SK-N-SH (cell line): ENCODE measurements at regions not wholly inside any gene's neighbourhood (a gene's known extent, or its start where the extent isn't known, plus 50 kb on each side); places are given as distances from the start of the nearest gene placed in this dataset.

Experiments
- CTCF ChIA-PET: fragments of 300-600, 350-600 bp; formaldehyde crosslinking; extraction: SDS; loops from one replicate; lab custom pipeline; 2021; lab: Yijun Ruan, JAX
- POLR2A ChIA-PET: fragments of 350-600 bp; sonication (Branson Sonifier 250); formaldehyde crosslinking; extraction: SDS; loops from one replicate; lab custom pipeline; 2020; ENCODE audit warnings: antibody characterized with exemption, inconsistent platforms; lab: Yijun Ruan, JAX
- DNase-seq: peaks from one replicate; pipeline ENCODE4 v3.0.0; 2012
- H2AFZ ChIP-seq: fragments of 200-600 bp; sonication (generic); 2 replicates; pipeline ENCODE4 v1.8.1; 2016; ENCODE audit warnings: antibody characterized with exemption, mild to moderate bottlenecking, low read depth
- H3F3A ChIP-seq: fragments of 200-600 bp; sonication (generic); replicated peaks from 2 replicates; pipeline ENCODE3; 2016; ENCODE audit warnings: antibody characterized with exemption, mild to moderate bottlenecking; ENCODE audit not compliant: insufficient read depth
- H3K27ac ChIP-seq, 2 experiments: fragments of 200-500 bp in 1 of 2; fragments of 200-600 bp in 1 of 2; sonication (Bioruptor generic) in 1 of 2; sonication (generic), shearing (Covaris generic) in 1 of 2; 2 replicates each; pipeline versions ENCODE4 v1.5.1 to v1.6.1; 2014 to 2016; ENCODE audit warnings: low read depth in 2 of 2, inconsistent platforms in 1 of 2, low read length in 1 of 2, mild to moderate bottlenecking in 1 of 2, mixed read lengths in 1 of 2
- H3K27me3 ChIP-seq: fragments of 200-600 bp; sonication (generic), shearing (Covaris generic); 2 replicates; pipeline ENCODE4 v1.6.1; 2016; ENCODE audit warnings: mixed run types; ENCODE audit not compliant: insufficient read depth
- H3K36me3 ChIP-seq, 2 experiments: fragments of 200-500 bp in 1 of 2; fragments of 200-600 bp in 1 of 2; sonication (Bioruptor generic) in 1 of 2; sonication (generic) in 1 of 2; replicated peaks in 1 of 2; 2 replicates each; pipeline versions ENCODE3 to v1.5.1; 2014 to 2016; ENCODE audit warnings: low read length in 1 of 2, mild to moderate bottlenecking in 1 of 2; ENCODE audit not compliant: insufficient read depth in 2 of 2, control insufficient read depth in 1 of 2
- H3K4me1 ChIP-seq, 2 experiments: fragments of 200-500 bp in 1 of 2; fragments of 200-600 bp in 1 of 2; sonication (Bioruptor generic) in 1 of 2; sonication (generic), shearing (Covaris generic) in 1 of 2; 2 replicates each; pipeline versions ENCODE4 v1.5.1 to v1.6.1; 2014 to 2016; ENCODE audit warnings: low read depth in 1 of 2, low read length in 1 of 2, mixed run types in 1 of 2; ENCODE audit not compliant: insufficient read depth in 2 of 2, control insufficient read depth in 1 of 2
- H3K4me2 ChIP-seq: fragments of 200-600 bp; sonication (generic), shearing (Covaris generic); 2 replicates; pipeline ENCODE4 v1.6.1; 2017; ENCODE audit warnings: mixed run types
- H3K4me3 ChIP-seq, 2 experiments: fragments of 200-500 bp in 1 of 2; fragments of 200-600 bp in 1 of 2; sonication (Bioruptor generic) in 1 of 2; sonication (generic), shearing (Covaris generic) in 1 of 2; 2 replicates each; pipeline versions ENCODE4 v1.5.1 to v1.8.1; 2014 to 2016; ENCODE audit warnings: low read depth in 2 of 2, inconsistent platforms in 1 of 2, low read length in 1 of 2, mild to moderate bottlenecking in 1 of 2, mixed read lengths in 1 of 2, moderate library complexity in 1 of 2
- H3K79me2 ChIP-seq: fragments of 200-600 bp; sonication (generic); 2 replicates; pipeline ENCODE4 v1.8.1; 2017; ENCODE audit warnings: mild to moderate bottlenecking; ENCODE audit not compliant: insufficient read depth
- H3K9ac ChIP-seq: fragments of 200-600 bp; sonication (generic); 2 replicates; pipeline ENCODE4 v1.6.1; 2017; ENCODE audit warnings: mixed run types
- H3K9me2 ChIP-seq: fragments of 200-600 bp; sonication (generic); 2 replicates; pipeline ENCODE4 v1.6.1; 2017; ENCODE audit warnings: mixed run types
- H3K9me3 ChIP-seq: fragments of 200-600 bp; sonication (generic); 2 replicates; pipeline ENCODE4 v1.6.1; 2017; ENCODE audit warnings: mixed run types, mild to moderate bottlenecking, moderate library complexity
- H4K20me1 ChIP-seq: fragments of 200-600 bp; sonication (generic); 2 replicates; pipeline ENCODE4 v1.6.1; 2017; ENCODE audit warnings: mild to moderate bottlenecking, mixed run types; ENCODE audit not compliant: insufficient read depth
- CTCF ChIP-seq: fragments of 200-600 bp; sonication (generic); IDR thresholded peaks from 2 replicates; pipeline ENCODE4 v1.6.1; 2017; ENCODE audit warnings: antibody characterized with exemption, mild to moderate bottlenecking, moderate library complexity
- FOSL2 ChIP-seq: IDR thresholded peaks from 2 replicates; pipeline ENCODE4 v1.4.0; 2012; ENCODE audit warnings: low read depth, mild to moderate bottlenecking, moderate library complexity, borderline replicate concordance
- FOXJ3 ChIP-seq: sonication (generic); formaldehyde crosslinking; IDR thresholded peaks from 2 replicates; pipeline ENCODE4 v1.5.1; 2020; ENCODE audit warnings: mild to moderate bottlenecking, missing genetic modification reagents
- FOXM1 ChIP-seq: IDR thresholded peaks from 2 replicates; pipeline ENCODE4 v1.4.0; 2012; ENCODE audit warnings: low read depth, mild to moderate bottlenecking
- GABPA ChIP-seq: IDR thresholded peaks from 2 replicates; pipeline ENCODE4 v1.4.0; 2012; ENCODE audit warnings: low read depth, mild to moderate bottlenecking
- IRF3 ChIP-seq: fragments of 150-350 bp; IDR thresholded peaks from 2 replicates; pipeline ENCODE4 v1.6.1; 2016; ENCODE audit warnings: mild to moderate bottlenecking, low read depth, low read length
- NFIC ChIP-seq: IDR thresholded peaks from 2 replicates; pipeline ENCODE4 v1.4.0; 2012; ENCODE audit warnings: borderline replicate concordance
- PBX3 ChIP-seq: IDR thresholded peaks from 2 replicates; pipeline ENCODE4; 2012
- RAD21 ChIP-seq: IDR thresholded peaks from 2 replicates; pipeline ENCODE4 v1.6.1; 2012; ENCODE audit warnings: mild to moderate bottlenecking, low read length
- REST ChIP-seq: IDR thresholded peaks from 2 replicates; pipeline ENCODE4 v1.6.1; 2012; ENCODE audit warnings: mild to moderate bottlenecking, low read depth, low read length, moderate library complexity
- RFX5 ChIP-seq: IDR thresholded peaks from 2 replicates; pipeline ENCODE4 v1.6.1; 2012; ENCODE audit warnings: mild to moderate bottlenecking, improper control_type of control experiment, low read length
- SIN3A ChIP-seq: IDR thresholded peaks from 2 replicates; pipeline ENCODE4 v1.6.1; 2012; ENCODE audit warnings: low read depth, mild to moderate bottlenecking, low read length, moderate library complexity, borderline replicate concordance
- TCF12 ChIP-seq: IDR thresholded peaks from 2 replicates; pipeline ENCODE4 v1.4.0; 2012
- USF1 ChIP-seq: IDR thresholded peaks from 2 replicates; pipeline ENCODE4 v1.4.0; 2012; ENCODE audit warnings: low read depth, borderline replicate concordance
- WGBS: methylation state at CpG from one replicate; pipeline ENCODE4 v1.1.6; 2017; ENCODE audit warnings: low lambda C conversion rate; 5-methylcytosine and 5-hydroxymethylcytosine counted together

GRCh38 chr6:139636391-139636790, 261.9 kb upstream of the CITED2 start:
- Histone ChIP-seq H3K79me2 (no peaks in the 10 kb centered on the region), H3K9me3 (no peaks in the 10 kb centered on the region; the same call in 1 of the 2 replicates), H3K36me3 (no peaks in the 10 kb centered on the region), H3F3A (no peaks in the 10 kb centered on the region), H3K9ac (no peak overlapping the region), H3K9me2 (no peaks in the 10 kb centered on the region), H3K4me1 (no peaks in the 10 kb centered on the region), H4K20me1 (no peaks in the 10 kb centered on the region), H3K27me3 (no peaks in the 10 kb centered on the region), H3K27ac (no peak overlapping the region), H2AFZ (no peak overlapping the region), H3K4me3 (no peak overlapping the region), H3K4me2 (no peak overlapping the region)
- ChIA-PET POLR2A (no interaction called here), CTCF (interaction anchor here (1.2 kb wide), 1 partner anchor 245 kb away, joined by 3 read pairs; no protein-coding TSS in a partner anchor)
- TF ChIP-seq TCF12 (no peak), USF1 (no peak), PBX3 (no peak), RFX5 (no peak), RAD21 (no peak), FOXM1 (no peak), NFIC (no peak), GABPA (no peak), REST (no peak), FOXJ3 (no peak), FOSL2 (no peak), IRF3 (no peak), SIN3A (no peak), CTCF (no peak)
- WGBS: 25% methylated on average over 1 of the region's 1 CpG
- DNase-seq: no peak
